ENCODE measurements at regions not wholly inside any gene's neighbourhood (a gene's known extent, or its start where the extent isn't known, plus 50 kb on each side); places are given as distances from the start of the nearest gene placed in this dataset.
"Not testable (repeated sequence)": the region's sequence is repeated elsewhere in the genome, so short reads cannot be mapped to it uniquely, and the experiment has no call there.

GRCh38 chr5:174953871-174954270, 229.5 kb downstream of the MSX2 start:
- no peak for DNase-seq

GRCh38 chr5:174951151-174951780, 226.9 kb downstream of the MSX2 start:
- peak; percentile 72 to 73 for DNase-seq

GRCh38 chr5:174947548-174947947, 223.2 kb downstream of the MSX2 start:
- no peak for DNase-seq

- DNase-seq, result no peak
Observed at GRCh38 chr5:174945853-174946252, 221.5 kb downstream of the MSX2 start.

DNA sequence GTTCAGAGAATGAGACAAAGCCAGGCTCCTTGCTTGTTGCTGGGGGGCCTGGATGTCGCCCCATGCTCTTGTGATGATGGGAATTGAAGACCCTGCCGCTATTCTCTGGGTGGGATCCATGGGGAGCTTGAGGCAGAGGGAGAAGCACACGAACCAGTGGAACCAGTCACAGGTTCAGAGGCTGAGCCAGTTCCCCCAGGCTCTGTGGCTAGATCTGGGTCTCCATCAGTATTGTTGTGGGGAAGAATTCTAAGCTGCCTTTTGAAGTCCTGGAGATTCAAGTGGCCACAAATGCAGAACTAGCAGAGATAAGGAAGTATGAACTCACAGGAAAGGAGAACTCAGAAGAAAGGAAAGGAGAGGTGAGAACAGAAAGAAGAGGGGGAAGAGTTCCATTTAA, 219.4 kb downstream of the MSX2 start:
- no peak for DNase-seq

GRCh38 chr5:174943002-174943401, 218.6 kb downstream of the MSX2 start:
- not testable (repeated sequence) for DNase-seq

DNA sequence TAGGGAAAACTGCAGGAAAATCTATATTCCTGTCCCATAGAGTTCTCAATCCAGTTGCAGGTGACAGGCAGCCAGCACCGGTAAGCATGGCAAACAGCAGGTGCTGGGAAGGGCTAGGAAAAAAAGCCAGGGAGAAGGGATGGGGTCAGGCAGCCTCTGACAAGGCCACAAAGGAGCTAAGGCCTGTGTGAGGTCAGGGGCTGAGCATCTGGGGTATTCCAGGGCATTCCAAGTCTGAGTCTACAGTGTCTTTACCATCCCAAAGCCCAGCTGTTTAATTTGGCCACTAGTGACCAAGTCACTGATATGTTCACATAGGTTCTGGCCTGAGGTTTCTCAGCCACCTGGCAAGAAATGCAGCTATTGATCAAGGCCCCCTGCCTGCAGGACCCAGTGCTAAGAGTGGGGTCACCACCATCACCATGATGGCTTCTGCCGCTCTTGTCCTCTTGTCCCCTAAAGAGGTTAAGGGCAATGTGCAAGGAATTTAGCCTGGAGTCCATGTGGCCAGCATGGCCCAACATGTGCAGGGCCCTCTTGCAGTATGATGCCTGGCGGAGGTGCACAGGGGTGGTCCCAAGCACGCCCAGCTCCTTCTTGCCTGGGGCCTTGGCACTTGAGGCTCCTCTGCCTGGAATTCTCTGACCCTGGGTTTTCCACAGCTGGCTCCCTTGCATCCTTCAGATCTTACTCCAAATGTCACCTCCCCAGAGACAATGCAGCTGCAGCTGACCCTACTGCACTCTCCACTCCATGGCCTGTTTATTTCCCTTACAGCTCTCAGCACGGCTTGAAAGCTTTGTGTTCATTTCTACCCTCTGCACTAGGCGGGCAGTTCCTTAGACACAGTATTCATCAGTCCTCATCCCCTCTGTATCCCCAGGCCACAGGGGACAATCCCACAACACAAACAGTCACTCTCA, 213.1 kb downstream of the MSX2 start:
- DNase-seq, result no peak

- DNase-seq, result peak; percentile 20 to 39
Observed at GRCh38 chr5:174935854-174936474, 211.6 kb downstream of the MSX2 start.

DNA sequence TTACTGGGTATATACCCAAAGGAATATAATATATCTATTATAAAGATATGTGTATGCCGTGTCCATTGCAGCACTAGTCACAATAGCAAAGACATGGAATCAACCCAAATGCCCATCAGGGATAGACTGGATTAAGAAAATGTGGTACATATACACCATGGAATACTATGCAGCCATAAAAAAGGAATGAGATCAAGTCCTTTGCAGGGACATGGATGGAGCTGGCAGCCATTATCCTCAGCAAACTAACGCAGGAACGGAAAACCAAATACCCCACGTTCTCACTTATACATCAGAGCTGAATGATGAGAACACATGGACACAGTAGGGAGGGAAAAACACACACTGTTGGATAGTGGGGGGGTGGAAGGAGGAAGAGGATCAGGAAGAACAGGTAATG, 206.7 kb downstream of the MSX2 start:
- DNase-seq, result not testable (repeated sequence)

- no peak for DNase-seq
Observed at GRCh38 chr5:174925586-174925985, 201.2 kb downstream of the MSX2 start.

DNA sequence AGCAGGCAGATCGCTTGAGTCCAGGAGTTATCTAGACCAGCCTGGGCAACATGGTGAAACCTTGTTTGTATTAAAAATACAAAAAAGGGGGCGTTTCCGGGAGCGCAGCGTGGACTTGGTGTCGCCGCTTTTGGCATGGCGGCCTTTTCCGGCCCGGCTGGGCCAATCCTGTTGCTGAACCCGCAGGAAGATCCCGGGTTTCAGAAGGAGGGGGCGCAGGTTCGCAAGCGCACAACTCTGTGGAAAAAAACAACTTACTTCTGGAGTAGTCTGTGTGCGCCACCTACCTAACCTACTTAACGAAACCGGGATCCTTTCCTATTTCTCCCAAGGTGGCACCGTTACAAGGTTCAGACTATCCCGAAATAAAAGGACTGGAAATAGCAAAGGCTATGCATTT, 198.6 kb downstream of the MSX2 start:
- DNase-seq, result no peak

DNA sequence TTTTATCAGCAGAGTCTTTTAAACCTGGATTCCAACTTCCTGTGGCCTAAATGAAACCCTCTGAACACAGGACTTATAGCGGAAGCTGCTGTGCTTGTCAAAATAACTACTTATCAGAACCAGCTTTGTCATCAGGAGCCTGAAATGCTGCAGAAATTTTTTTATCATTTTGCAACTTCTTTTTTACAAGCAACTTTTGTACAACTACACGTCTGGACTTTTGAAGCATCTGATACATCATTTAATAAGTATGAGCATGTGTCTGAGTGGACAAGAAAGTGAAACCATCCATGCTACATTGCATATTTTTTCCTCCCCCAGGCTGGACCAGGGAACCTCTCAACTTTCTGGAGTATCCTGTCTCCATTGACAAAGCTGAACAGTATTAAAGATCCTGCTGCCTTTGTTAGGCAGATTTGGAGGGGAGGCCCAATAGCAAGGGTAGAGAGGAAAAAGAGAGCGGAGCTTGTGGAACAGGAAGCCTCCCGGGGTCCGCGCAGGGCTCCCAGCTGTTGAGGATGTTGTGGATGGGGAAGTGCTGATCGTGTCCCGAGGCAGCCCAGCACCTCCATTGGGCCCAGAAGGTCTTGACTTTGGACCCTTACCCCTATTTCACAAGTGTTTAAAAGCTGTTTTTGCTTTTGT, 196.6 kb downstream of the MSX2 start:
- no peak for DNase-seq

GRCh38 chr5:174919351-174919750, 195.0 kb downstream of the MSX2 start:
- no peak for DNase-seq

DNA sequence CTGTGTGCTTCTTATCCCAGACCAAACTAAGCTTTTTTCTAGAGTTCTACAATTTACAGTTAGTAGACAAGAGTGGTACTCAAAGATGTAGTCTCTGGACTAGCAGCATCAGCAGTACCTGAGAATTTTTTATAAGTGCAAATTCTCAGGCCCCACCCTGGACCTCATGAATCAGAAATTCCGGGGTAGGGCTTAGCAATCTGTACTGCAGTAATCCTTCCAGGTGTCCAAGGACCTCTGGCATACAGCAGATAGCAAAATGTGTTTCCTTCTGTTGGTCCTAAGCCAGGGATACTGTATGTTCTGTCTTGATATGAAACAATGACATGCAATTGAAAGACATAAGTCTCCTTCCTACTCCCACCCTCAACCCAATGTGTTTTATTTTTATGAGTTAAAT, 194.3 kb downstream of the MSX2 start:
- no peak for DNase-seq

- DNase-seq, result no peak
Observed at GRCh38 chr5:174917976-174918554, 193.7 kb downstream of the MSX2 start.

GRCh38 chr5:174917435-174917834, 193.1 kb downstream of the MSX2 start:
- not testable (repeated sequence) for DNase-seq

DNA sequence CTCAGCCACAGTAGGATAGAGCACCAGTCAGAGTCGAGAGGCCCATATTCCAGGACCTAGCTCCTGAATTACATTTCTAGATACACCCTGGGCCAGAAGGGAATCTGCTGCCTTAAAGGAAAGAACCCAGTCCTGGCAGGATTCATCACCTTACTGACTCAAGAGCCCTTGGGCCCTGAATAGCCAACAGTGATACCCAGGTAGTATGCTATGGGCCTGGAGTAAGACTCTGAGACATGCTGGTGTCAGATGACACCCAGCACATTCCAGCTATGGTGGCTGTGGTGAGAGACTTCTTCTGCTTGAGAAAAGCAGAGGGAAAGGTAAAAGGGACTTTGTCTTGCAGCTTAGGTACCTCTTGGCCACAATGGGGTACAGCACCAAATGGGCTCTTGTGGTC, 192.5 kb downstream of the MSX2 start:
- not testable (repeated sequence) for DNase-seq

DNA sequence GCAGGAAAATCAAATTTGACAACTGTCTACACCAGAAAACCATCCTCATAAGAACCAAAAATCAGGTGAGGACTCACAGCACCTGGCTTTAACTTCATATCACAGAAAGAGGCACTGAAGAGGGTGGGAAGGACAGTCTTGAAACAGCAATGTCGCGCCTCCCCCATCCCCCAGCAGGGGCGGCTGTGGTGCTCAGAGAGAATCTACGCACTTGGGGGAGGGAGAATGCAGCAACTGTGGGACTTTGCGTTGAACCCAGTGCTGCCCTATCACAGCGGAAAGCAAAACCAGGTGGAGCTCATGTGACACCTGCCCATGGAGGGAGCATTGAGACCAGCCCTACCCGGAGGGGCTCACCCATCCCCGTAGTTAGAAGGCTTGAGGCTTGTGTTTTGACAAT, 191.8 kb downstream of the MSX2 start:
- DNase-seq, result no peak

DNA sequence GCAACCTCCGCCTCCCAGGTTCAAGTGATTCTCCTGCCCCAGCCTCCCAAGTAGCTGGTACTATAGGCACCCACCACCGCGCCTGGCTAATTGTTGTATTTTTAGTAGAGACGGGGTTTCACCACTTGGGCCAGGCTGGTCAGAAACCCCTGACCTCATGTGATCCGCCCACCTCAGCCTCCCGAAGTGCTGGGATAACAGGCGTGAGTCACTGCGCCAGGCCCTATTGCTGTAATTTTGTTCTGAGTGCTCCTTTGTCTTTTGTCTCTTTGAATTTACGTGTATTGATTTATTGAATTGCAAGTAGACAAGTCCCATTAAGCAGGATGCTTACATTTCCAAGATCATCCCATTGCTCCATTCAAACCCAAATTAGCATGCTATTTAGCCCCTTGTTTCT, 186.7 kb downstream of the MSX2 start:
- no peak for DNase-seq

GRCh38 chr5:174910245-174910737, 185.9 kb downstream of the MSX2 start:
- peak; percentile 34 to 68 for DNase-seq

DNA sequence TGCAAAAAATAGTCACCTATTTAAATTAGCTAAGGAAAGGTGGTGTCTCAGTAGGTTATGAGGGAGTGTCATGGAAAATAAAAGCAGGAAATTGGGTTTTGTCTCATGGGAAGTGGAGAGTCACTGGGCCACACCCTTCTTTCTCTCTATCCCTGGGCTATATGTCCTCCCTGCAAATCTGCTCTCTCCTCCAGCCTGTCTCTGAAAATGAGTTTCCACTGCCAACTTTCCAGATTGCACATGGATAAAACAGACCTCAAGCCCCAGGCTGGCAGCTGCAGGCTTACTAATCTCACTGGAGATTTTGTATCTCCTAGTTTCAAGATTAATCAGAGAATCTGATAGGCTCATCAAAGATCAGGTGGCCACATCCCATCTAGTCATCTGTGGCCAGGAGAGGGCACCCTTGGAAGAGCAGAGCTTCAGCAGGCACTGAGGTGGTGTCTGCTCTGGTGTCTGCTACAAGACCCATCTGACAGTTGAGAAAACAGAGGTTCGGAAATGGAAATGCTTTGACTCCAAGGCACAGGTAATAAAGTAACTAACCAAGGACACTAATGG, 178.9 kb downstream of the MSX2 start:
- DNase-seq, result no peak

- no peak for DNase-seq
Observed at GRCh38 chr5:174901336-174901735, 177.0 kb downstream of the MSX2 start.
